IMR-90 (cell line): ENCODE measurements at regions not wholly inside any gene's neighbourhood (a gene's known extent, or its start where the extent isn't known, plus 50 kb on each side); places are given as distances from the start of the nearest gene placed in this dataset.

Experiments
- ATAC-seq: fragments of 200-7000 bp; cut with Tn5 transposase; 2 replicates; pipeline ENCODE4 v1.9.1; 2020; ENCODE audit warnings: low read depth, mild to moderate bottlenecking, moderate library complexity
- BruUV-seq: library from RNA; stranded (reverse); fragments of 400-500 nt; replicated peaks from 2 replicates; lab custom pipeline; 2021; lab: Mats Ljungman, UMichigan
- CTCF ChIA-PET: fragments of 300-600 bp; formaldehyde crosslinking; extraction: SDS; loops from one replicate; lab custom pipeline; 2021; ENCODE audit warnings: antibody characterized with exemption; lab: Yijun Ruan, JAX
- POLR2A ChIA-PET: fragments of 300-600 bp; sonication (Branson Sonifier 250); formaldehyde crosslinking; loops from one replicate; lab custom pipeline; 2022; ENCODE audit warnings: antibody characterized with exemption; ENCODE audit not compliant: unreplicated experiment; lab: Charles Lee
- DNase-seq: peaks from one replicate; pipeline ENCODE4 v3.0.0; 2013
- H2AFZ ChIP-seq: replicated peaks from 2 replicates; pipeline ENCODE3; 2013; ENCODE audit warnings: low read length, mild to moderate bottlenecking; ENCODE audit not compliant: poor library complexity
- H2AK5ac ChIP-seq: 2 replicates; pipeline ENCODE4 v1.6.1; 2013; ENCODE audit warnings: low read depth, low read length, inconsistent platforms
- H2AK9ac ChIP-seq: replicated peaks from 2 replicates; pipeline ENCODE3; 2013; ENCODE audit warnings: mild to moderate bottlenecking, low read depth, low read length, moderate library complexity; ENCODE audit not compliant: poor library complexity
- H2BK120ac ChIP-seq: 2 replicates; pipeline ENCODE4 v1.6.1; 2013; ENCODE audit warnings: low read depth, low read length, inconsistent platforms
- H2BK15ac ChIP-seq: 3 replicates; pipeline ENCODE4 v1.6.1; 2013; ENCODE audit warnings: low read depth, low read length, inconsistent platforms
- H2BK20ac ChIP-seq: 2 replicates; pipeline ENCODE4 v1.6.1; 2013; ENCODE audit warnings: low read depth, mild to moderate bottlenecking, inconsistent platforms, low read length, moderate library complexity
- H2BK5ac ChIP-seq: 2 replicates; pipeline ENCODE4 v1.6.1; 2013; ENCODE audit warnings: mild to moderate bottlenecking, low read depth, low read length, inconsistent platforms; ENCODE audit not compliant: poor library complexity, severe bottlenecking
- H3K14ac ChIP-seq: replicated peaks from 2 replicates; pipeline ENCODE4 v1.6.1; 2013; ENCODE audit warnings: low read depth, low read length, inconsistent platforms
- H3K18ac ChIP-seq: 2 replicates; pipeline ENCODE4 v1.6.1; 2013; ENCODE audit warnings: low read depth, low read length, control low read depth
- H3K23ac ChIP-seq: 2 replicates; pipeline ENCODE4 v1.6.1; 2013; ENCODE audit warnings: low read depth, low read length, inconsistent platforms
- H3K27ac ChIP-seq: 2 replicates; pipeline ENCODE4 v1.5.1; 2013; ENCODE audit warnings: mild to moderate bottlenecking, control low read depth, low read length; ENCODE audit not compliant: insufficient read depth
- H3K27me3 ChIP-seq: 2 replicates; pipeline ENCODE4 v1.6.1; 2013; ENCODE audit warnings: low read length; ENCODE audit not compliant: control insufficient read depth, insufficient read depth
- H3K36me3 ChIP-seq: 2 replicates; pipeline ENCODE4 v1.6.1; 2013; ENCODE audit warnings: low read length, mixed read lengths; ENCODE audit not compliant: control insufficient read depth, insufficient read depth
- H3K4ac ChIP-seq: 2 replicates; pipeline ENCODE4 v1.6.1; 2013; ENCODE audit warnings: low read depth, low read length, inconsistent platforms
- H3K4me1 ChIP-seq: 2 replicates; pipeline ENCODE4 v1.6.1; 2013; ENCODE audit warnings: low read length, mixed read lengths; ENCODE audit not compliant: control insufficient read depth, insufficient read depth
- H3K4me2 ChIP-seq: 2 replicates; pipeline ENCODE4 v1.6.1; 2013; ENCODE audit warnings: low read depth, mild to moderate bottlenecking, control low read depth, low read length, moderate library complexity
- H3K4me3 ChIP-seq: 2 replicates; pipeline ENCODE4 v1.5.1; 2013; ENCODE audit warnings: low read depth, mild to moderate bottlenecking, control low read depth, low read length, moderate library complexity; ENCODE audit not compliant: insufficient read depth
- H3K56ac ChIP-seq: 2 replicates; pipeline ENCODE4 v1.6.1; 2013; ENCODE audit warnings: low read length, inconsistent platforms; ENCODE audit not compliant: insufficient read depth; ENCODE audit errors: extremely low read depth
- H3K79me1 ChIP-seq, 2 experiments: 2 replicates each; pipeline ENCODE4 v1.6.1; 2013; ENCODE audit warnings: low read length in 2 of 2, inconsistent platforms in 1 of 2, low read depth in 1 of 2
- H3K9ac ChIP-seq: 2 replicates; pipeline ENCODE4 v1.6.1; 2013; ENCODE audit warnings: low read depth, low read length, control low read depth
- H3K9me1 ChIP-seq: 2 replicates; pipeline ENCODE4 v1.6.1; 2013; ENCODE audit warnings: low read length, inconsistent platforms; ENCODE audit not compliant: insufficient read depth
- H3K9me3 ChIP-seq: 2 replicates; pipeline ENCODE4 v1.6.1; 2013; ENCODE audit warnings: low read length; ENCODE audit not compliant: control insufficient read depth, insufficient read depth
- H4K20me1 ChIP-seq: 2 replicates; pipeline ENCODE4 v1.6.1; 2013; ENCODE audit warnings: low read length, inconsistent platforms; ENCODE audit not compliant: insufficient read depth
- H4K5ac ChIP-seq: 2 replicates; pipeline ENCODE4 v1.6.1; 2013; ENCODE audit warnings: mild to moderate bottlenecking, low read depth, low read length, control low read depth
- H4K8ac ChIP-seq, 2 experiments: 2 replicates each; pipeline ENCODE4 v1.6.1; 2013; ENCODE audit warnings: low read depth in 2 of 2, low read length in 2 of 2, control low read depth in 1 of 2, inconsistent platforms in 1 of 2
- H4K91ac ChIP-seq: 2 replicates; pipeline ENCODE4 v1.6.1; 2013; ENCODE audit warnings: low read depth, low read length, inconsistent platforms; ENCODE audit not compliant: insufficient read depth
- BHLHE40 ChIP-seq: fragments of 150-350 bp; IDR thresholded peaks from 2 replicates; pipeline ENCODE4 v1.6.1; 2016; ENCODE audit warnings: mild to moderate bottlenecking, low read depth, low read length
- CEBPB ChIP-seq: IDR thresholded peaks from 2 replicates; pipeline ENCODE4 v1.6.1; 2012; ENCODE audit warnings: low read depth, low read length, improper control_type of control experiment
- CHD1 ChIP-seq: IDR thresholded peaks from 2 replicates; pipeline ENCODE4 v1.6.1; 2012; ENCODE audit warnings: low read depth, low read length, improper control_type of control experiment
- CTCF ChIP-seq: conservative IDR thresholded peaks from 2 replicates; pipeline ENCODE4 v1.5.1; 2012; ENCODE audit warnings: mild to moderate bottlenecking, low read depth, low read length, improper control_type of control experiment
- ELK1 ChIP-seq: fragments of 150-350 bp; IDR thresholded peaks from 2 replicates; pipeline ENCODE4 v1.6.1; 2016; ENCODE audit warnings: low read depth, mild to moderate bottlenecking, low read length, moderate library complexity, borderline replicate concordance
- FOS ChIP-seq: fragments of 150-350 bp; IDR thresholded peaks from 2 replicates; pipeline ENCODE4 v1.6.1; 2016; ENCODE audit warnings: low read depth, low read length
- MAFK ChIP-seq: IDR thresholded peaks from 2 replicates; pipeline ENCODE4 v1.6.1; 2012; ENCODE audit warnings: low read depth, low read length, improper control_type of control experiment
- MAZ ChIP-seq: IDR thresholded peaks from 2 replicates; pipeline ENCODE4 v1.6.1; 2012; ENCODE audit warnings: low read depth, mild to moderate bottlenecking, low read length, improper control_type of control experiment, moderate library complexity, borderline replicate concordance
- NFE2L2 ChIP-seq: fragments of 150-350 bp; IDR thresholded peaks from 2 replicates; pipeline ENCODE4 v1.6.1; 2016; ENCODE audit warnings: low read depth, mild to moderate bottlenecking, low read length
- POLR2A ChIP-seq: IDR thresholded peaks from 2 replicates; pipeline ENCODE4 v1.6.1; 2012; ENCODE audit warnings: mild to moderate bottlenecking, low read depth, low read length
- RAD21 ChIP-seq: IDR thresholded peaks from 2 replicates; pipeline ENCODE4 v1.6.1; 2012; ENCODE audit warnings: low read length, improper control_type of control experiment
- RCOR1 ChIP-seq: IDR thresholded peaks from 2 replicates; pipeline ENCODE4 v1.6.1; 2012; ENCODE audit warnings: mild to moderate bottlenecking, low read length, improper control_type of control experiment; ENCODE audit not compliant: insufficient replicate concordance
- USF2 ChIP-seq: fragments of 150-350 bp; IDR thresholded peaks from 2 replicates; pipeline ENCODE4 v1.6.1; 2017; ENCODE audit warnings: mild to moderate bottlenecking, antibody characterized with exemption, low read length, low read depth
- WGBS, 2 experiments: methylation state at CpG; one replicate each; pipeline versions ENCODE4 v1.1.5 to v1.1.7; 2013; ENCODE audit warnings: missing lambda C conversion rate in 2 of 2; ENCODE audit not compliant: insufficient read length in 1 of 2; ENCODE audit errors: extremely low coverage in 2 of 2; 5-methylcytosine and 5-hydroxymethylcytosine counted together
- dilution Hi-C: fragments of 300-500 bp; cut with HindIII; formaldehyde crosslinking; loops from one replicate; pipeline ENCODE4 v1.14.3; 2018; ENCODE audit warnings: low sequenced_read_pairs; ENCODE audit not compliant: unreplicated experiment
- in situ Hi-C: fragments of 300-500 bp; cut with MboI; formaldehyde crosslinking; loops from 3 replicates; pipeline ENCODE4 v1.14.3; 2019; ENCODE audit warnings: low sequenced_read_pairs, inconsistent platforms, mixed read lengths
- intact Hi-C: fragments of 100-400 bp; cut with micrococcal nuclease; formaldehyde crosslinking; loops from 2 replicates; pipeline ENCODE4 v1.10.0; 2022

- Histone ChIP-seq H4K5ac (no peak overlapping the region), H3K9ac (no peak overlapping the region), H3K4ac (no peak overlapping the region), H2BK5ac (no peak overlapping the region), H3K23ac (no peak overlapping the region), H4K91ac (no peak overlapping the region), H2BK20ac (no peak overlapping the region), H3K4me3 (no peak overlapping the region), H2BK120ac (no peak overlapping the region), H2AK5ac (no peak overlapping the region), H3K36me3 (no peaks in the 10 kb centered on the region), H3K9me1 (peaks cover 5% of the 10 kb centered on the region; the same call in 1 of the 2 replicates), H2AK9ac (no peak overlapping the region), H3K14ac (no peak overlapping the region), H3K27me3 (no peaks in the 10 kb centered on the region), H4K20me1 (no peaks in the 10 kb centered on the region), H4K8ac (no peak overlapping the region), H3K79me1 (peaks cover 14 to 25% of the 10 kb centered on the region in 2 experiments), H3K9me3 (no peaks in the 10 kb centered on the region), H3K4me2 (no peak overlapping the region), H2BK15ac (no peak overlapping the region), H2AFZ (no peak overlapping the region), H3K18ac (no peak overlapping the region), H3K4me1 (peaks cover 13% of the 10 kb centered on the region; the same call in 1 of the 2 replicates), H3K56ac (no peak overlapping the region), H3K27ac (no peak overlapping the region)
- in situ Hi-C loops = no loop called here
- no peak for DNase-seq
- ChIA-PET CTCF (interaction anchor here (0.7 kb wide), 1 partner anchor 306 kb away, joined by 4 read pairs; no protein-coding TSS in a partner anchor), POLR2A (no interaction called here)
- TF ChIP-seq NFE2L2 = no peak
- no peak for TF ChIP-seq FOS
- TF ChIP-seq USF2 = no peak
- no peak for TF ChIP-seq BHLHE40
- TF ChIP-seq CTCF = no peak
- TF ChIP-seq POLR2A = no peak
- TF ChIP-seq MAZ = no peak
- no peak for TF ChIP-seq ELK1
- TF ChIP-seq CEBPB = no peak
- TF ChIP-seq MAFK = no peak
- no peak for TF ChIP-seq CHD1
- no peak for TF ChIP-seq RCOR1
- TF ChIP-seq RAD21 = no peak
- WGBS, 2 experiments = no CpG with 5 or more reads among the region's 4 CpGs
- no peak for ATAC-seq
- dilution Hi-C loops = no loop called here
- intact Hi-C loops = no loop called here
- BruUV-seq = no TSS peak
These were observed 265.5 kb upstream of the C2CD4B start for GRCh38 chr15:62430552-62430951.
